MV-4-11 (cell line): ENCODE measurements at regions not wholly inside any gene's neighbourhood (a gene's known extent, or its start where the extent isn't known, plus 50 kb on each side); places are given as distances from the start of the nearest gene placed in this dataset.

Experiments used
- DNase-seq: peaks from one replicate; lab custom pipeline; 2025; lab: John Stamatoyannopoulos, UW

GRCh38 chr10:85145966-85146365 lies 817.6 kb downstream of the CCSER2 start:
- DNase-seq, result no peak

- no peak for DNase-seq
Measured at GRCh38 chr10:85147346-85148250, 819.2 kb downstream of the CCSER2 start.

- no peak for DNase-seq
Measured at GRCh38 chr10:85148693-85149640, 820.6 kb downstream of the CCSER2 start.

- DNase-seq, result no peak
Measured at GRCh38 chr10:85149766-85150165, 821.4 kb downstream of the CCSER2 start.

- DNase-seq, result no peak
Measured at GRCh38 chr10:85151506-85151905, 823.1 kb downstream of the CCSER2 start.

DNA sequence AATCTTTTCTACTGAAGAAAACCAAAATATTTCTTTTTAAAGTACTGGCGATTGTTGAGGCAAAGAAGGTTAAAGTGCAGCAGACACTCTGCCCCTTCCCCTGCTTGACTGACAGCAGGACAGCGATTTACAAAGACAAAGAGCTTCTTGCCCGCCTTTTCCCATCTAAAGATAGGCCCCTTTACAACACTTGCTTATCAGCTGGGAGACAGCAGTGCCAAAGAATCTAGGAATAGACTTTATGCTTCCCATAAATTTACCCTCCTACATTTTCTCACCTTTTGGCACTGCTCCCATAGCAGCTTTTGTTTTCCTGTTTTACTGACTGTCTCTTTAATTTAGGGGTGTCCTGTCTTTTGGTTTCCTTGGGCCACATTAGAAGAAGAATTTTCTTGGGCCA lies 824.1 kb downstream of the CCSER2 start:
- DNase-seq, result no peak

DNA sequence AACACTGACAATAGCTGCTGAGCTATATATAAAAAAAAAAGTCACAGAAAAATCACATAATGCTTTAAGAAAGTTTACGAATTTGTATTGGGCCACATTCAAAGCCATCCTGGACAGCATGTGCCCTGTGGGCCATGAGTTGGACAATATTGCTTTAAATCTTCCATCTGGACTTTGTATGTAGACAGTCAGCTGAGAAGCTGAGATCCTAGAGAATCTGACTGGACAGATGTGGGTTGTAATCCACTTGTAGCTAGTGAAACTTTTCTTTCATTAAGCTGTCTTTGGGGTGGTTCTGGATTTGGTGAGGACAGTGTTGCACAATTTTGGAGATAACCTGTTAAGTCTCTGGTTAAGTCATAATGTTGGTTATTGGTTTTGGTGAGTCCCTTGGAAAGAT lies 824.5 kb downstream of the CCSER2 start:
- DNase-seq, result no peak

GRCh38 chr10:85157206-85157605 lies 828.8 kb downstream of the CCSER2 start:
- DNase-seq, result no peak

- no peak for DNase-seq
Measured at GRCh38 chr10:85168243-85168642, 839.9 kb downstream of the CCSER2 start.

GRCh38 chr10:85170026-85170425 lies 841.6 kb downstream of the CCSER2 start:
- DNase-seq, result no peak

GRCh38 chr10:85175635-85176034 lies 847.2 kb downstream of the CCSER2 start:
- no peak for DNase-seq

DNA sequence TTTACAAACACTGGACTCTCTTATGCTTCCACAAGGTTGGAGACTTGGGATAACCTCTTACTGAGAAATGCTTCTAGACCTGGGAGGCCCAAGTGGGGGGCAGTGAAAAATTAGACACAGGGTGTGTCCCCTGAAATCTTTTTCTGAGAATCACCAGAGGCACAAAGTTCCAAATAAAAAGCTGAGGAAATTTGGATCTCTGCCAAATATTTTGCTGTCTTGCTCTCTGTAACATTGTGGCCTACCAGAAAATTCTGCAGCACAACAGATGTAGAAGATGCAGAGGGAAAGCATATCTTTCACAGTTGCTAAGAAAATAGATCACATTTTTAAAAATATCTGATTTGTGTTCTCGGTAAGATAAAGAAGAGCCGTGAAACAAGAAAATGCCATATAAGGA lies 849.4 kb downstream of the CCSER2 start:
- DNase-seq, result no peak

GRCh38 chr10:85187047-85187446 lies 858.7 kb downstream of the CCSER2 start:
- no peak for DNase-seq

- no peak for DNase-seq
Measured at GRCh38 chr10:85188770-85189484, 860.5 kb downstream of the CCSER2 start.

GRCh38 chr10:85193796-85194195 lies 865.4 kb downstream of the CCSER2 start:
- DNase-seq, result no peak

GRCh38 chr10:85194706-85195105 lies 866.3 kb downstream of the CCSER2 start:
- DNase-seq, result no peak

GRCh38 chr10:85195596-85195995 lies 867.2 kb downstream of the CCSER2 start:
- no peak for DNase-seq

- no peak for DNase-seq
Measured at GRCh38 chr10:85204814-85205213, 876.4 kb downstream of the CCSER2 start.

DNA sequence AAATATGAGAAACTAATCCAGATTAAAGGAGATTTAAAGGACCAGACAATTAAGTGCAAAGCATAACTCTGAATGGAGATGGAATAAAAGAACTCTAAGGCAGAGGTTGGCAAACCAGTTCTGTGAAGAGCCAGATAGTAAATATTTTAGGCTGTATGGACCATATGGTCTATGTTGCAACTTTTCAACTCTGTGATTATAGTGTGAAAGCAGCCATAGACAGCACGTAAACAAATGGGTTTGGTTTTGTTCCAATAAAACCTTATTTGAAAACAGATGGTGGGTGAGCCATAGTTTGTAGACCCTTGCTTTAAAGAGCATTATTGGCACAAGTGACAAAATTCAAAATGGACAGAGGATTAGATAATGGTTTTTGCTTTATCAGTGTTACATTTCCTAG lies 884.1 kb downstream of the CCSER2 start:
- no peak for DNase-seq

- DNase-seq, result no peak
Measured at GRCh38 chr10:85213493-85213892, 885.1 kb downstream of the CCSER2 start.

- no peak for DNase-seq
Measured at GRCh38 chr10:85222300-85222699, 893.9 kb downstream of the CCSER2 start.

GRCh38 chr10:85224366-85224940 lies 896.1 kb downstream of the CCSER2 start:
- no peak for DNase-seq
